HCT116 (cell line): ENCODE measurements at regions not wholly inside any gene's neighbourhood (a gene's known extent, or its start where the extent isn't known, plus 50 kb on each side); places are given as distances from the start of the nearest gene placed in this dataset.
A peak's percentile ranks its signal among the peaks of the same experiment; 100 is the strongest.

Experiments used
- ATAC-seq: fragments of 200-7000 bp; cut with Tn5 transposase; 2 replicates; pipeline ENCODE4 v1.9.1; 2020; ENCODE audit warnings: mild to moderate bottlenecking, moderate library complexity
- BruUV-seq: library from RNA; stranded (reverse); fragments of 400-500 nt; replicated peaks from 2 replicates; lab custom pipeline; 2021; lab: Mats Ljungman, UMichigan
- CTCF ChIA-PET: fragments of 300-600 bp; sonication (Branson Sonifier 250); formaldehyde crosslinking; loops from one replicate; lab custom pipeline; 2021; ENCODE audit warnings: antibody characterized with exemption; lab: Charles Lee
- POLR2A ChIA-PET: fragments of 300-600, 350-600 bp; sonication (Branson Sonifier 250); formaldehyde crosslinking; loops from one replicate; lab custom pipeline; 2021; ENCODE audit warnings: antibody characterized with exemption; lab: Charles Lee
- RAD21 ChIA-PET, 2 experiments: fragments of 300-600 bp; sonication (Branson Sonifier 250); formaldehyde crosslinking; loops; one replicate each; lab custom pipeline; 2023; ENCODE audit warnings: low total read pairs in 2 of 2; ENCODE audit not compliant: uncharacterized antibody in 2 of 2, unreplicated experiment in 2 of 2, low non-redundant PET in 1 of 2; lab: Charles Lee
- DNase-seq: peaks from one replicate; pipeline ENCODE4 v3.0.0-alpha.2; 2010; ENCODE audit warnings: low read depth, low spot score
- H2AFZ ChIP-seq: fragments of 200-600 bp; shearing (Covaris generic), sonication (generic); 2 replicates; pipeline ENCODE4 v1.6.1; 2017; ENCODE audit warnings: low read depth, mixed run types, mixed read lengths, antibody characterized with exemption, low read length; ENCODE audit not compliant: poor library complexity, severe bottlenecking
- H3K27ac ChIP-seq: 2 replicates; pipeline ENCODE4 v1.5.1; 2012; ENCODE audit warnings: low read depth, low read length
- H3K27me3 ChIP-seq: fragments of 200-600 bp; sonication (generic); 2 replicates; pipeline ENCODE4 v1.6.1; 2016; ENCODE audit warnings: mixed run types, low read length, mixed read lengths; ENCODE audit not compliant: insufficient read depth
- H3K36me3 ChIP-seq, 2 experiments: fragments of 200-500 bp in 1 of 2; fragments of 200-600 bp in 1 of 2; sonication (Bioruptor generic) in 1 of 2; sonication (generic) in 1 of 2; 2 replicates each; pipeline versions ENCODE4 v1.5.1 to v1.6.1; 2014 to 2016; ENCODE audit warnings: low read length in 2 of 2, inconsistent platforms in 1 of 2, mixed read lengths in 1 of 2, mixed run types in 1 of 2; ENCODE audit not compliant: insufficient read depth in 2 of 2, control insufficient read depth in 1 of 2
- H3K4me1 ChIP-seq, 2 experiments: fragments of 200-600 bp in 1 of 2; sonication (generic) in 1 of 2; 2 replicates each; pipeline versions ENCODE4 v1.5.1 to v1.6.1; 2012 to 2017; ENCODE audit warnings: low read length in 2 of 2, inconsistent platforms in 1 of 2, mild to moderate bottlenecking in 1 of 2, mixed read lengths in 1 of 2, mixed run types in 1 of 2, moderate library complexity in 1 of 2; ENCODE audit not compliant: insufficient read depth in 2 of 2, control insufficient read depth in 1 of 2
- H3K4me2 ChIP-seq: fragments of 200-600 bp; sonication (generic); 2 replicates; pipeline ENCODE4 v1.6.1; 2017; ENCODE audit warnings: mixed run types, low read length, mixed read lengths
- H3K4me3 ChIP-seq, 2 experiments: fragments of 200-600 bp in 1 of 2; sonication (generic) in 1 of 2; replicated peaks in 1 of 2; 2 replicates each; pipeline ENCODE4 v1.5.1; 2011 to 2016; ENCODE audit warnings: low read length in 2 of 2, control low read depth in 1 of 2, low read depth in 1 of 2, mild to moderate bottlenecking in 1 of 2, mixed read lengths in 1 of 2, mixed run types in 1 of 2
- H3K79me2 ChIP-seq: fragments of 200-600 bp; sonication (generic); 2 replicates; pipeline ENCODE4 v1.6.1; 2017; ENCODE audit warnings: mild to moderate bottlenecking, mixed run types, low read length, moderate library complexity, mixed read lengths; ENCODE audit not compliant: insufficient read depth
- H3K9ac ChIP-seq: fragments of 200-600 bp; sonication (generic); 2 replicates; pipeline ENCODE4 v1.6.1; 2016; ENCODE audit warnings: low read length, mixed read lengths
- H3K9me2 ChIP-seq: fragments of 200-600 bp; sonication (generic), shearing (Covaris generic); 2 replicates; pipeline ENCODE4 v1.6.1; 2017; ENCODE audit warnings: mixed run types, mild to moderate bottlenecking, moderate library complexity; ENCODE audit not compliant: insufficient read depth
- H3K9me3 ChIP-seq, 2 experiments: fragments of 200-500 bp in 1 of 2; fragments of 200-600 bp in 1 of 2; sonication (Bioruptor generic) in 1 of 2; sonication (generic) in 1 of 2; 2 replicates each; pipeline ENCODE4 v1.6.1; 2014 to 2017; ENCODE audit warnings: low read length in 2 of 2, mixed read lengths in 2 of 2, inconsistent platforms in 1 of 2, low read depth in 1 of 2, mild to moderate bottlenecking in 1 of 2, mixed run types in 1 of 2, moderate library complexity in 1 of 2; ENCODE audit not compliant: control insufficient read depth in 1 of 2, insufficient read depth in 1 of 2
- H4K20me1 ChIP-seq: fragments of 200-600 bp; sonication (generic), shearing (Covaris generic); 2 replicates; pipeline ENCODE4 v1.6.1; 2017; ENCODE audit warnings: mixed run types, mild to moderate bottlenecking, moderate library complexity; ENCODE audit not compliant: insufficient read depth
- CEBPB ChIP-seq: IDR thresholded peaks from 2 replicates; pipeline ENCODE4 v1.6.1; 2012; ENCODE audit warnings: low read depth
- CTCF ChIP-seq, 3 experiments: fragments of 200-600 bp in 1 of 3; sonication (generic) in 1 of 3; IDR thresholded peaks in 2 of 3; conservative IDR thresholded peaks in 1 of 3; 2 replicates each; pipeline ENCODE4 v1.5.1; 2012 to 2017; ENCODE audit warnings: low read depth in 2 of 3, low read length in 2 of 3, antibody characterized with exemption in 1 of 3, borderline replicate concordance in 1 of 3, control low read depth in 1 of 3, mild to moderate bottlenecking in 1 of 3, mixed read lengths in 1 of 3, mixed run types in 1 of 3, moderate library complexity in 1 of 3; ENCODE audit not compliant: insufficient read depth in 1 of 3
- POLR2AphosphoS5 ChIP-seq: IDR thresholded peaks from 2 replicates; pipeline ENCODE4 v1.6.1; 2011; ENCODE audit warnings: mild to moderate bottlenecking, low read depth, low read length, moderate library complexity
- TCF7L2 ChIP-seq: IDR thresholded peaks from 2 replicates; pipeline ENCODE4 v1.7.0; 2011; ENCODE audit warnings: borderline replicate concordance, inconsistent platforms; ENCODE audit not compliant: insufficient read depth, insufficient read length; ENCODE audit errors: extremely low read depth
- ZNF274 ChIP-seq: fragments of 200-500 bp; sonication (Bioruptor generic); IDR thresholded peaks from 2 replicates; pipeline ENCODE4 v1.6.1; 2014; ENCODE audit warnings: mild to moderate bottlenecking, low read depth, low read length, inconsistent platforms
- intact Hi-C: fragments of 100-400 bp; cut with micrococcal nuclease; formaldehyde crosslinking; loops from 2 replicates; pipeline ENCODE4 v1.10.0; 2022

GRCh38 chr3:166060789-166061479 lies 223.7 kb upstream of the BCHE start:
- RAD21 ChIA-PET = no interaction called here
- no peak overlapping the region for H3K4me3 ChIP-seq
- POLR2A ChIA-PET = no interaction called here
- no peak overlapping the region for H2AFZ ChIP-seq
- H3K36me3 ChIP-seq = no peaks in the 10 kb centered on the region
- peak; percentile 55; the same call in 1 of the 2 replicates for ATAC-seq
- no peaks in the 10 kb centered on the region for H3K27me3 ChIP-seq
- CTCF ChIA-PET = no interaction called here
- TF ChIP-seq ZNF274 (no peak), CEBPB (no peak), POLR2AphosphoS5 (no peak)
- TF ChIP-seq, all 23 proteins: peak for 0
- Histone ChIP-seq H3K27ac (no peak overlapping the region), H3K9ac (no peak overlapping the region), H3K79me2 (no peaks in the 10 kb centered on the region), H3K9me3 (no peaks in the 10 kb centered on the region; a peak in 1 of 4 replicates), H4K20me1 (no peaks in the 10 kb centered on the region; the same call in 1 of the 2 replicates), H3K4me2 (no peak overlapping the region), H3K9me2 (no peaks in the 10 kb centered on the region), H3K4me1 (no peaks in the 10 kb centered on the region)
- no TSS peak for BruUV-seq
- no peak for DNase-seq
- intact Hi-C loops = no loop called here

DNA sequence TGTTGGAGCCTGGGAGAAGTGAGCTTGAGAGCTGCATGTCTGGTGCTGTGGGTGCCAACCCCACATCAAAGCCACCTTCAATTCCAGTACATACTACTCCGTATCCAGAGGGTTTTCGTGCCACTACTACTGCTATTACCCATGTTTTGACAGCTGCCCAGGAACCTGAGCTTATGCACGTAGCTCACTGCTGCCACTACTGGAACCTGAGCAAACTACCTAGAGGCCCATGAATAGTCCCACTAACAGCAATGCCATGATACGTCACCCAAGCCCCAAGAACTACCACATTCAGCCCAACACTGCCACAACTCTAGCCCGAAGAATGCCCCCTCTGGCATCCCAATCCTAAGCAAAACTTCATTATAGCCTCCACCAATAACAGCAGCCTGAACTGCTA lies 215.2 kb upstream of the BCHE start:
- ATAC-seq (peak; percentile 79), DNase-seq (no peak)
- Histone ChIP-seq H3K4me3 (no peak overlapping the region), H3K27me3 (no peaks in the 10 kb centered on the region), H4K20me1 (no peaks in the 10 kb centered on the region; the same call in 1 of the 2 replicates), H3K4me2 (no peak overlapping the region), H3K4me1 (no peaks in the 10 kb centered on the region), H3K9me3 (no peaks in the 10 kb centered on the region; a peak in 1 of 4 replicates), H3K79me2 (no peaks in the 10 kb centered on the region), H2AFZ (no peak overlapping the region), H3K27ac (no peak overlapping the region), H3K9me2 (no peaks in the 10 kb centered on the region), H3K9ac (no peak overlapping the region), H3K36me3 (no peaks in the 10 kb centered on the region)
- ChIA-PET CTCF (interaction anchor here (0.7 kb wide), 1 partner anchor 720 kb away, joined by 4 read pairs; no protein-coding TSS in a partner anchor), POLR2A (no interaction called here), RAD21 (no interaction called here)
- BruUV-seq = no TSS peak
- TF ChIP-seq CTCF (IDR thresholded peaks at IDR 0.05 in 2 of 3, conservative IDR thresholded peaks at IDR 0.05 in 1 of 3; ENCODE audit: borderline replicate concordance in 1 of 3, insufficient read depth in 1 of 3, low read depth in 2 of 3, low read length in 2 of 3) (peak in 2 of 3 experiments; percentile 28 to 31; a peak in 3 of 6 replicates), TCF7L2 (no peak)
- intact Hi-C loops = no loop called here
